BE2C (cell line): ENCODE measurements at regions not wholly inside any gene's neighbourhood (a gene's known extent, or its start where the extent isn't known, plus 50 kb on each side); places are given as distances from the start of the nearest gene placed in this dataset.
"Not testable (repeated sequence)": the region's sequence is repeated elsewhere in the genome, so short reads cannot be mapped to it uniquely, and the experiment has no call there.

Source experiments
- DNase-seq: peaks from one replicate; pipeline ENCODE4 v3.0.0-alpha.2; 2020
- H3K27me3 ChIP-seq: fragments of 250-450 bp; sonication (Bioruptor Pico); 2 replicates; pipeline ENCODE4 v1.5.1; 2020; ENCODE audit warnings: mild to moderate bottlenecking
- H3K36me3 ChIP-seq: fragments of 250-450 bp; sonication (Bioruptor Pico); 2 replicates; pipeline ENCODE4 v1.5.1; 2020; ENCODE audit warnings: mild to moderate bottlenecking
- H3K4me1 ChIP-seq: fragments of 250-450 bp; sonication (Bioruptor Pico); 2 replicates; pipeline ENCODE4 v1.5.1; 2020
- H3K4me3 ChIP-seq: 2 replicates; pipeline ENCODE4 v1.5.1; 2011; ENCODE audit warnings: low read depth, low read length
- H3K9me3 ChIP-seq: fragments of 250-450 bp; sonication (Bioruptor Pico); 2 replicates; pipeline ENCODE4 v1.5.1; 2020
- CTCF ChIP-seq: IDR thresholded peaks from 2 replicates; pipeline ENCODE4 v1.5.1; 2012; ENCODE audit warnings: mild to moderate bottlenecking, low read depth, low read length

DNA sequence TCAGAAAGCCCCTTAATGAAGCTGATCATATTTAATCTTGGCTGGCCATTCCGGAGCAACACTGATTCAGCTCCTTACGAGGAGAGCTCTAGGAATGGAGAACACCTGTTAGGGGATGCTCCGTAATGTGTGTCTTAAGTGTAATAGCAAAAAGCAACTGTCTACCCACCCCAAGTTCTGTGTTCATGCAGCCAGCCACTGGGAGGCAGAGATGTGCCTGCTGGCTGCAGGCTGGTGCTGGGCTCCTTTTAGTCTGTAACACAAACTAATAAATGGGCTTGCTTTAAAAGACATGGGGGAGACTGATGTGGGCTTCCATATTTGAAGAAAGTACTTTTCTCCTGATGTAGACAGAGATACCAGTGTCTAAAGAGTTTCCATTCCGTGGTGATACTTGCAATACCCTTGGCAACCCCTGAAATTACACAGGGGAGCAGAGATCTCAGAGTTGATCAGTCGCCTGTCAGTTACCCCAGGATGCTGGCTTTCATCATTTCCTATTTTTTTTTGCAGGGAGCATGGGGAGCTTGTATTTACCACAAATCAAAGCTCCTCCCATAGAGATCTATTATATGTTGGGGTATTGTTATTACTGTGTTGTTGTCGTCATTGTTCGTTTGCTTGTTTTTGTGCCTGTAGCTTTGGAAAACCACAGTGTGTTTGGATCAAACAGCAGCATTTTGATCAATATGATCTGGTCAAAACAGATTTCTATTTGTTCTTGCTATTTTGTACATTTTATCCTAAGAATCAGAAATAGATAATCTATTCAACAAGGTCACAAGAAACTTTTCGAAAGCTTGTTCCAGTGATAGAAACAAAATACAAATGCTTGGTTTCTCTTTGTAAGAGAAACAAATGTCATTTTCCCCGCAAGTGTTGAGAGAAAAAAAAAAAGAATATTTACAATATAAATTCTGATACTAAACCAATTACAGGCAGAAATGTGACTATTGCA is 65.8 kb downstream of the MTX3 start:
- H3K4me1 ChIP-seq = no peaks in the 10 kb centered on the region
- H3K9me3 ChIP-seq = no peaks in the 10 kb centered on the region
- H3K4me3 ChIP-seq = no peak overlapping the region
- DNase-seq = no peak
- TF ChIP-seq CTCF = peak; percentile 24; the same call in 1 of the 2 replicates
- no peaks in the 10 kb centered on the region for H3K36me3 ChIP-seq
- peaks cover 18% of the 10 kb centered on the region for H3K27me3 ChIP-seq

GRCh38 chr5:79923431-79923830 is 67.6 kb downstream of the MTX3 start:
- H3K4me3 ChIP-seq = no peak overlapping the region
- H3K4me1 ChIP-seq = no peaks in the 10 kb centered on the region
- peaks cover 15% of the 10 kb centered on the region for H3K27me3 ChIP-seq
- TF ChIP-seq CTCF = no peak
- H3K9me3 ChIP-seq = no peaks in the 10 kb centered on the region
- H3K36me3 ChIP-seq = no peaks in the 10 kb centered on the region
- no peak for DNase-seq

- Histone ChIP-seq H3K36me3 (no peaks in the 10 kb centered on the region), H3K4me3 (no peak overlapping the region), H3K9me3 (no peaks in the 10 kb centered on the region), H3K27me3 (peaks cover 14% of the 10 kb centered on the region), H3K4me1 (no peaks in the 10 kb centered on the region)
- no peak for DNase-seq
- TF ChIP-seq CTCF = no peak
Observed at GRCh38 chr5:79922626-79923025, 68.4 kb downstream of the MTX3 start.

- H3K36me3 ChIP-seq, H3K27me3 ChIP-seq, DNase-seq, H3K4me1 ChIP-seq, H3K9me3 ChIP-seq, H3K4me3 ChIP-seq: not testable (repeated sequence)
Observed at GRCh38 chr5:79907452-79907851, 83.6 kb downstream of the MTX3 start.

DNA sequence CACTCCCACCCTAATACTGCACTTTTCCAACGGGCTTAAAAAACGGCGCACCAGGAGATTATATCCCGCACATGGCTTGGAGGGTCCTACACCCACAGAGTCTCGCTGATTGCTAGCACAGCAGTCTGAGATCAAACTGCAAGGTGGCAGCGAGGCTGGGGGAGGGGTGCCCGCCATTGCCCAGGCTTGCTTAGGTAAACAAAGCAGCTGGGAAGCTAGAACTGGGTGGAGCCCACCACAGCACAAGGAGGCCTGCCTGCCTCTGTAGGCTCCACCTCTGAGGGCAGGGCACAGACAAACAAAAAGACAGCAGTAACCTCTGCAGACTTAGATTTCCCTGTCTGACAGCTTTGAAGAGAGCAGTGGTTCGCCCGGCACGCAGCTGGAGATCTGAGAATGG is 88.5 kb downstream of the MTX3 start:
- H3K27me3 ChIP-seq, H3K4me3 ChIP-seq, DNase-seq, H3K4me1 ChIP-seq, H3K9me3 ChIP-seq, H3K36me3 ChIP-seq: not testable (repeated sequence)

DNA sequence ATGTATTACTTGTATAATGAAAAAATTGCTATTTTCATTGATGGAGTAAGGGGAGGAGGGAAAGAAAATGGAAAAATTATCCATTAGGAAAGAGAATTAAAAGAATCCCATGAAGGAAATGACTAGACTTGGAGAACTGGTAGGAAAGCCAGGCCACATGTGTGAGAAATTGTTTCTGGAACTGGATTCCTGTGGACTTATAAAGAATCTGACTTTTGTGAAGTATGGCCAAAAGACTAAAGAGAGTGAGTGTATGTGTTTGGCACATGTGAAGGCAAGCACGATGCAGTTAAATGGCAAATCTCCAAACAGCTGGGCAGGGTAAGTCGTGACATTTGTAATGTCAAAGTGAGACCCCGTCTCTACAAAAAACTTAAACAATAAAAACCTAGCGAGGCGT is 89.4 kb downstream of the MTX3 start:
- no peak for DNase-seq
- no peak for TF ChIP-seq CTCF
- peaks cover 2% of the 10 kb centered on the region; the same call in 1 of the 2 replicates for H3K9me3 ChIP-seq
- no peaks in the 10 kb centered on the region for H3K27me3 ChIP-seq
- H3K4me3 ChIP-seq = no peak overlapping the region
- H3K4me1 ChIP-seq = no peaks in the 10 kb centered on the region
- no peaks in the 10 kb centered on the region for H3K36me3 ChIP-seq

GRCh38 chr5:79898611-79899010 is 92.5 kb downstream of the MTX3 start:
- Histone ChIP-seq H3K27me3 (peaks cover 18% of the 10 kb centered on the region), H3K4me1 (no peaks in the 10 kb centered on the region), H3K4me3 (no peak overlapping the region), H3K9me3 (peaks cover 2% of the 10 kb centered on the region; the same call in 1 of the 2 replicates), H3K36me3 (no peaks in the 10 kb centered on the region)
- TF ChIP-seq CTCF = no peak
- DNase-seq = no peak
